GM12878 (cell line): ENCODE measurements at regions not wholly inside any gene's neighbourhood (a gene's known extent, or its start where the extent isn't known, plus 50 kb on each side); places are given as distances from the start of the nearest gene placed in this dataset.

Experiments
- ATAC-seq: fragments of 200-7000 bp; cut with Tn5 transposase; 3 replicates; pipeline ENCODE4 v1.9.1; 2020; ENCODE audit warnings: mild to moderate bottlenecking, moderate library complexity
- BruUV-seq: library from RNA; stranded (reverse); fragments of 400-500 nt; replicated peaks from 2 replicates; lab custom pipeline; 2021; lab: Mats Ljungman, UMichigan
- CTCF ChIA-PET: fragments of 300-600 bp; sonication (Branson Sonifier 250); formaldehyde crosslinking; extraction: SDS; loops from one replicate; lab custom pipeline; 2021; ENCODE audit warnings: inconsistent platforms; lab: Yijun Ruan, JAX
- POLR2A ChIA-PET: fragments of 350-600 bp; formaldehyde crosslinking; extraction: SDS; loops from one replicate; lab custom pipeline; 2021; ENCODE audit warnings: inconsistent platforms; lab: Charles Lee
- RAD21 ChIA-PET: fragments of 300-600 bp; sonication (Branson Sonifier 250); formaldehyde crosslinking; loops from one replicate; lab custom pipeline; 2023; ENCODE audit warnings: antibody characterized with exemption; ENCODE audit not compliant: unreplicated experiment; lab: Charles Lee
- SMC1A ChIA-PET: fragments of 300-600 bp; sonication (Branson Sonifier 250); formaldehyde crosslinking; loops from one replicate; lab custom pipeline; 2023; ENCODE audit not compliant: unreplicated experiment, uncharacterized antibody; lab: Charles Lee
- DNase-seq: peaks from one replicate; pipeline ENCODE4 v3.0.0-alpha.2; 2011; ENCODE audit warnings: low read depth, low spot score
- FAIRE-seq: peaks from 3 replicates; lab custom pipeline; 2011; peaks lifted over from hg19 to GRCh38; lab: Jason Lieb, UNC
- H2AFZ ChIP-seq: 2 replicates; pipeline ENCODE4 v1.6.0; 2011; ENCODE audit warnings: low read depth, low read length, control low read depth; ENCODE audit not compliant: control insufficient read depth
- H3K27ac ChIP-seq: 2 replicates; pipeline ENCODE4 v1.5.1; 2011; ENCODE audit warnings: control low read depth; ENCODE audit not compliant: control insufficient read depth, insufficient read depth
- H3K27me3 ChIP-seq, 2 experiments: replicated peaks in 1 of 2; 2 replicates each; pipeline versions ENCODE4 v1.6.0 to v1.6.1; 2011; ENCODE audit warnings: low read length in 1 of 2; ENCODE audit not compliant: control insufficient read depth in 2 of 2, insufficient read depth in 2 of 2
- H3K36me3 ChIP-seq, 2 experiments: 2 replicates each; pipeline ENCODE4 v1.5.1; 2011; ENCODE audit warnings: low read length in 1 of 2; ENCODE audit not compliant: control insufficient read depth in 2 of 2, insufficient read depth in 2 of 2
- H3K4me1 ChIP-seq: 2 replicates; pipeline ENCODE4 v1.6.1; 2011; ENCODE audit warnings: mild to moderate bottlenecking, low read length, moderate library complexity, mixed read lengths; ENCODE audit not compliant: control insufficient read depth, insufficient read depth
- H3K4me2 ChIP-seq: 2 replicates; pipeline ENCODE4 v1.6.0; 2011; ENCODE audit warnings: control low read depth; ENCODE audit not compliant: control insufficient read depth, insufficient read depth
- H3K4me3 ChIP-seq: fragments of 200-600 bp; sonication (generic); 2 replicates; pipeline ENCODE4 v1.5.1; 2016
- H3K79me2 ChIP-seq: 2 replicates; pipeline ENCODE4 v1.6.0; 2011; ENCODE audit warnings: low read length; ENCODE audit not compliant: control insufficient read depth, insufficient read depth
- H3K9ac ChIP-seq: 2 replicates; pipeline ENCODE4 v1.8.0; 2011; ENCODE audit warnings: low read length, control low read depth, mixed read lengths; ENCODE audit not compliant: control insufficient read depth, insufficient read depth
- H3K9me3 ChIP-seq: replicated peaks from 3 replicates; pipeline ENCODE4 v1.5.1; 2011; ENCODE audit warnings: mild to moderate bottlenecking, low read length; ENCODE audit not compliant: control insufficient read depth, insufficient read depth
- H4K20me1 ChIP-seq: 2 replicates; pipeline ENCODE4 v1.6.0; 2011; ENCODE audit not compliant: control insufficient read depth, insufficient read depth
- BRCA1 ChIP-seq: IDR thresholded peaks from 2 replicates; pipeline ENCODE4 v1.6.1; 2011; ENCODE audit warnings: low read depth, low read length, improper control_type of control experiment
- CBX3 ChIP-seq: fragments of 200-600 bp; sonication (generic); IDR thresholded peaks from 2 replicates; pipeline ENCODE4 v1.6.1; 2016; ENCODE audit warnings: low read depth, borderline replicate concordance
- MXI1 ChIP-seq: fragments of 150-350 bp; IDR thresholded peaks from 2 replicates; pipeline ENCODE4 v1.6.1; 2011; ENCODE audit warnings: low read depth, mild to moderate bottlenecking, inconsistent platforms, low read length, improper control_type of control experiment
- PAX8 ChIP-seq: fragments of 450-650 bp; IDR thresholded peaks from 2 replicates; pipeline ENCODE4 v1.6.1; 2017; ENCODE audit warnings: mild to moderate bottlenecking, moderate library complexity
- ZNF384 ChIP-seq: IDR thresholded peaks from 2 replicates; pipeline ENCODE4 v1.6.1; 2012; ENCODE audit warnings: low read depth, mild to moderate bottlenecking, low read length, improper control_type of control experiment, borderline replicate concordance
- ZSCAN29 ChIP-seq: fragments of 450-650 bp; IDR thresholded peaks from 2 replicates; pipeline ENCODE4 v1.6.1; 2017; ENCODE audit warnings: mild to moderate bottlenecking, moderate library complexity
- WGBS: methylation state at CpG from one replicate; pipeline ENCODE4 v1.1.6; 2016; ENCODE audit warnings: low lambda C conversion rate; ENCODE audit not compliant: insufficient replicate concordance, insufficient coverage; ENCODE audit errors: missing lambda C conversion rate; 5-methylcytosine and 5-hydroxymethylcytosine counted together
- in situ Hi-C: fragments of 300-500 bp; cut with MboI; formaldehyde crosslinking; loops from 9 replicates; pipeline ENCODE4 v1.14.3; 2018; ENCODE audit warnings: mixed read lengths
- intact Hi-C: fragments of 100-400 bp; cut with micrococcal nuclease; formaldehyde crosslinking; loops from one replicate; pipeline ENCODE4 v1.14.2; 2022; ENCODE audit not compliant: unreplicated experiment
- TF ChIP-seq, protein P1 (sequence below): fragments of 450-650 bp; IDR thresholded peaks from 2 replicates; pipeline ENCODE4 v1.6.1; 2017; ENCODE audit warnings: mild to moderate bottlenecking
- TF ChIP-seq, protein P2 (sequence below): fragments of 450-650 bp; IDR thresholded peaks from 2 replicates; pipeline ENCODE4 v1.6.1; 2017; ENCODE audit warnings: mild to moderate bottlenecking, moderate library complexity

DNA sequence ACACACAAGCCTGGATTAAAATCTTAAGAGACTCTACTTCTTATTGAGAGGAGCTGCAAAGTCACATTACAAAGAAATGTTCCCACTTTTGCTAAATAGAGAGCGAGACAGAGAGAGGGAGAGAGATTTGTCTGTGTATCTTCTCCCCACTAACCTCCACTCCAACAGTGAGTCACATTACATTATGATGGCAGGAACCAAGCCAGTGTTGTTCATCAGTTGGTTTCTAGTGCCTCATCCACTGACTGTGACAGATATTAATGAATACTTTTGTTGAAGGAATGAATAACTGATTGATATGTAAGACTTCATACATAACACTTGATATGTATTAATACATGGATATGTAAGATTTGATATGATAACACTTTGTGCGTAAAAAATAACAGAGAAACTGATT is 258.2 kb upstream of the SORCS1 start:
- in situ Hi-C loops, result loop anchor here (25.0 kb wide), 1 partner anchor 1115 kb away; no protein-coding TSS in a partner anchor
- BruUV-seq, result no TSS peak
- POLR2A ChIA-PET, result interaction anchor here (0.5 kb wide), 1 partner anchor 127 kb away, joined by 3 read pairs; no protein-coding TSS in a partner anchor

More for the DNA sequence above, 258.2 kb upstream of the SORCS1 start:
- ChIA-PET RAD21 (interaction anchor here (1.2 to 2.0 kb wide), 3 partner anchors 12 to 21 kb away, joined by 4 to 10 read pairs (median 5); no protein-coding TSS in a partner anchor), CTCF (interaction anchor here (0.9 kb wide), 1 partner anchor 15 kb away, joined by 4 read pairs; no protein-coding TSS in a partner anchor), SMC1A (interaction anchor here (0.9 to 1.6 kb wide), 5 partner anchors 11 to 22 kb away, joined by 3 to 8 read pairs (median 4); no protein-coding TSS in a partner anchor)
- 33% methylated on average over 2 of the region's 2 CpGs for WGBS
- H3K4me1 ChIP-seq, result peaks cover 13% of the 10 kb centered on the region
- DNase-seq (no peak), FAIRE-seq (no peak), ATAC-seq (no peak)
- no peaks in the 10 kb centered on the region for H4K20me1 ChIP-seq
- TF ChIP-seq BRCA1 (no peak), PAX8 (no peak), CBX3 (no peak), ZSCAN29 (no peak), MXI1 (no peak), ZNF384 (no peak)
- TF ChIP-seq, protein P1, sequence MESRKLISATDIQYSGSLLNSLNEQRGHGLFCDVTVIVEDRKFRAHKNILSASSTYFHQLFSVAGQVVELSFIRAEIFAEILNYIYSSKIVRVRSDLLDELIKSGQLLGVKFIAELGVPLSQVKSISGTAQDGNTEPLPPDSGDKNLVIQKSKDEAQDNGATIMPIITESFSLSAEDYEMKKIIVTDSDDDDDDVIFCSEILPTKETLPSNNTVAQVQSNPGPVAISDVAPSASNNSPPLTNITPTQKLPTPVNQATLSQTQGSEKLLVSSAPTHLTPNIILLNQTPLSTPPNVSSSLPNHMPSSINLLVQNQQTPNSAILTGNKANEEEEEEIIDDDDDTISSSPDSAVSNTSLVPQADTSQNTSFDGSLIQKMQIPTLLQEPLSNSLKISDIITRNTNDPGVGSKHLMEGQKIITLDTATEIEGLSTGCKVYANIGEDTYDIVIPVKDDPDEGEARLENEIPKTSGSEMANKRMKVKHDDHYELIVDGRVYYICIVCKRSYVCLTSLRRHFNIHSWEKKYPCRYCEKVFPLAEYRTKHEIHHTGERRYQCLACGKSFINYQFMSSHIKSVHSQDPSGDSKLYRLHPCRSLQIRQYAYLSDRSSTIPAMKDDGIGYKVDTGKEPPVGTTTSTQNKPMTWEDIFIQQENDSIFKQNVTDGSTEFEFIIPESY, result no peak
- TF ChIP-seq, protein P2, sequence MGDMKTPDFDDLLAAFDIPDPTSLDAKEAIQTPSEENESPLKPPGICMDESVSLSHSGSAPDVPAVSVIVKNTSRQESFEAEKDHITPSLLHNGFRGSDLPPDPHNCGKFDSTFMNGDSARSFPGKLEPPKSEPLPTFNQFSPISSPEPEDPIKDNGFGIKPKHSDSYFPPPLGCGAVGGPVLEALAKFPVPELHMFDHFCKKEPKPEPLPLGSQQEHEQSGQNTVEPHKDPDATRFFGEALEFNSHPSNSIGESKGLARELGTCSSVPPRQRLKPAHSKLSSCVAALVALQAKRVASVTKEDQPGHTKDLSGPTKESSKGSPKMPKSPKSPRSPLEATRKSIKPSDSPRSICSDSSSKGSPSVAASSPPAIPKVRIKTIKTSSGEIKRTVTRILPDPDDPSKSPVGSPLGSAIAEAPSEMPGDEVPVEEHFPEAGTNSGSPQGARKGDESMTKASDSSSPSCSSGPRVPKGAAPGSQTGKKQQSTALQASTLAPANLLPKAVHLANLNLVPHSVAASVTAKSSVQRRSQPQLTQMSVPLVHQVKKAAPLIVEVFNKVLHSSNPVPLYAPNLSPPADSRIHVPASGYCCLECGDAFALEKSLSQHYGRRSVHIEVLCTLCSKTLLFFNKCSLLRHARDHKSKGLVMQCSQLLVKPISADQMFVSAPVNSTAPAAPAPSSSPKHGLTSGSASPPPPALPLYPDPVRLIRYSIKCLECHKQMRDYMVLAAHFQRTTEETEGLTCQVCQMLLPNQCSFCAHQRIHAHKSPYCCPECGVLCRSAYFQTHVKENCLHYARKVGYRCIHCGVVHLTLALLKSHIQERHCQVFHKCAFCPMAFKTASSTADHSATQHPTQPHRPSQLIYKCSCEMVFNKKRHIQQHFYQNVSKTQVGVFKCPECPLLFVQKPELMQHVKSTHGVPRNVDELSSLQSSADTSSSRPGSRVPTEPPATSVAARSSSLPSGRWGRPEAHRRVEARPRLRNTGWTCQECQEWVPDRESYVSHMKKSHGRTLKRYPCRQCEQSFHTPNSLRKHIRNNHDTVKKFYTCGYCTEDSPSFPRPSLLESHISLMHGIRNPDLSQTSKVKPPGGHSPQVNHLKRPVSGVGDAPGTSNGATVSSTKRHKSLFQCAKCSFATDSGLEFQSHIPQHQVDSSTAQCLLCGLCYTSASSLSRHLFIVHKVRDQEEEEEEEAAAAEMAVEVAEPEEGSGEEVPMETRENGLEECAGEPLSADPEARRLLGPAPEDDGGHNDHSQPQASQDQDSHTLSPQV, result no peak
- intact Hi-C loops, result no loop called here
- no peak overlapping the region for H3K27ac ChIP-seq
- no peak overlapping the region for H3K4me3 ChIP-seq
- no peaks in the 10 kb centered on the region for H3K79me2 ChIP-seq
- no peak overlapping the region for H3K4me2 ChIP-seq
- no peak overlapping the region for H3K9ac ChIP-seq
- no peaks in the 10 kb centered on the region for H3K9me3 ChIP-seq
- no peaks in the 10 kb centered on the region for H3K36me3 ChIP-seq
- H3K27me3 ChIP-seq, result no peaks in the 10 kb centered on the region
- H2AFZ ChIP-seq, result no peak overlapping the region
